ENCODE measurements at regions not wholly inside any gene's neighbourhood (a gene's known extent, or its start where the extent isn't known, plus 50 kb on each side); places are given as distances from the start of the nearest gene placed in this dataset.
"Not testable (repeated sequence)": the region's sequence is repeated elsewhere in the genome, so short reads cannot be mapped to it uniquely, and the experiment has no call there.

GRCh38 chr9:42782201-42782600 lies 598.7 kb downstream of the SPATA31A6 start:
- not testable (repeated sequence) for TF ChIP-seq CTCF (IDR thresholded peaks at IDR 0.05 in 2 of 3, conservative IDR thresholded peaks at IDR 0.05 in 1 of 3; ENCODE audit: borderline replicate concordance in 1 of 3, insufficient read depth in 1 of 3, low read depth in 2 of 3, low read length in 2 of 3); EZH2phosphoT487 (IDR thresholded peaks at IDR 0.05; ENCODE audit: borderline replicate concordance); ZFX (IDR thresholded peaks at IDR 0.05); ZNF274 (IDR thresholded peaks at IDR 0.05; ENCODE audit: low read depth, low read length); YY1 (IDR thresholded peaks at IDR 0.05; ENCODE audit: extremely low read depth, insufficient replicate concordance, low read depth, low read length); POLR2A (IDR thresholded peaks at IDR 0.05; ENCODE audit: borderline replicate concordance, extremely low read depth, insufficient read depth, insufficient read length); POLR2AphosphoS5 (IDR thresholded peaks at IDR 0.05; ENCODE audit: low read depth, low read length)

Measured in HCT116 (cell line).